AG09309 (cell line): ENCODE measurements at regions not wholly inside any gene's neighbourhood (a gene's known extent, or its start where the extent isn't known, plus 50 kb on each side); places are given as distances from the start of the nearest gene placed in this dataset.

Experiments used
- DNase-seq: peaks from one replicate; pipeline ENCODE4 v3.0.0-alpha.2; 2010; ENCODE audit warnings: low read depth
- H3K4me3 ChIP-seq: 2 replicates; pipeline ENCODE4 v1.5.1; 2011; ENCODE audit warnings: mild to moderate bottlenecking, low read depth, low read length, moderate library complexity; ENCODE audit not compliant: control insufficient read depth
- CTCF ChIP-seq: IDR thresholded peaks from 2 replicates; pipeline ENCODE4 v1.5.1; 2011; ENCODE audit warnings: mild to moderate bottlenecking, low read depth, low read length, inconsistent platforms; ENCODE audit not compliant: insufficient read depth, control insufficient read depth; ENCODE audit errors: missing control alignments

GRCh38 chr20:59405226-59406200 is 105.1 kb downstream of the EDN3 start:
- DNase-seq: no peak
- no peak for TF ChIP-seq CTCF
- no peak overlapping the region for H3K4me3 ChIP-seq

- no peak overlapping the region for H3K4me3 ChIP-seq
- no peak for TF ChIP-seq CTCF
- DNase-seq: no peak
These were observed 106.0 kb downstream of the EDN3 start for GRCh38 chr20:59406446-59406845.

- TF ChIP-seq CTCF: no peak
- DNase-seq: no peak
- H3K4me3 ChIP-seq: no peak overlapping the region
These were observed 110.8 kb downstream of the EDN3 start for GRCh38 chr20:59411170-59411569.

- no peak for DNase-seq
- no peak for TF ChIP-seq CTCF
- H3K4me3 ChIP-seq: no peak overlapping the region
These were observed 111.2 kb downstream of the EDN3 start for GRCh38 chr20:59411589-59411988.

GRCh38 chr20:59412181-59412580 is 111.8 kb downstream of the EDN3 start:
- no peak for TF ChIP-seq CTCF
- no peak overlapping the region for H3K4me3 ChIP-seq
- DNase-seq: no peak

- no peak for TF ChIP-seq CTCF
- DNase-seq: no peak
- no peak overlapping the region for H3K4me3 ChIP-seq
These were observed 112.5 kb downstream of the EDN3 start for GRCh38 chr20:59412875-59413284.
